Glutamatergic neuron (in vitro differentiated cells): ENCODE measurements at regions not wholly inside any gene's neighbourhood (a gene's known extent, or its start where the extent isn't known, plus 50 kb on each side); places are given as distances from the start of the nearest gene placed in this dataset.

Source experiments
- DNase-seq: peaks from one replicate; pipeline ENCODE4 v3.0.0; 2022
- H3K27ac Mint-ChIP-seq: one replicate; pipeline ENCODE4 v1.8.0; 2020; ENCODE audit warnings: mild to moderate bottlenecking, mixed read lengths, inconsistent platforms; ENCODE audit not compliant: unreplicated experiment
- H3K27me3 Mint-ChIP-seq: one replicate; pipeline ENCODE4 v1.8.0; 2020; ENCODE audit warnings: mild to moderate bottlenecking, moderate library complexity, mixed read lengths, inconsistent platforms; ENCODE audit not compliant: unreplicated experiment
- H3K36me3 Mint-ChIP-seq: one replicate; pipeline ENCODE4 v1.8.0; 2020; ENCODE audit warnings: mild to moderate bottlenecking, mixed read lengths, inconsistent platforms; ENCODE audit not compliant: unreplicated experiment
- H3K4me1 Mint-ChIP-seq: one replicate; pipeline ENCODE4 v1.8.0; 2020; ENCODE audit warnings: mild to moderate bottlenecking, low read depth, mixed read lengths, inconsistent platforms; ENCODE audit not compliant: unreplicated experiment
- H3K4me3 Mint-ChIP-seq: one replicate; pipeline ENCODE4 v1.8.0; 2020; ENCODE audit warnings: mild to moderate bottlenecking, mixed read lengths, inconsistent platforms; ENCODE audit not compliant: unreplicated experiment
- H3K9me3 Mint-ChIP-seq: one replicate; pipeline ENCODE4 v1.8.0; 2020; ENCODE audit warnings: mild to moderate bottlenecking, moderate library complexity, mixed read lengths, inconsistent platforms; ENCODE audit not compliant: unreplicated experiment
- TF ChIP-seq, protein P1 (sequence below): fragments of 200-600 bp; sonication (generic); IDR thresholded peaks from one replicate; pipeline ENCODE4 v1.5.0; 2021; ENCODE audit not compliant: partially characterized antibody, unreplicated experiment

DNA sequence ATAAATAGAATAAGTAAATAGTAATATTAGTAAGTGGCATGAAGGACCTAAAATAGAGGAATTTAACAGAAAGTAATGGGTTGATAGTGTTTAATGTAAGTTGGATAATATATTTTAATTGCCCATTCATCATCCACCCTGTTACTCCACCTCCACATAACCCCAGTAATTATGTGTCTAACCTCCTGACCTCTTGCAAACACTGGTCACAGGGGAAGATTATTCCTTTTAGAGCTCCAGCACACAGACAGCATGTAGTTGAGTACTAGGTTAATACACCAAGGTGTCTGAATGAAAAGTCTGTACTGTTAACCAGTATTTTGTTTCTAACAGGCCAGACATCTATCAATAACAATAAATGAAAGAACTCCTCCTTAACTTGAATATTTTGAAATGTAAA lies 92.4 kb upstream of the EYS start:
- TF ChIP-seq, protein P1, sequence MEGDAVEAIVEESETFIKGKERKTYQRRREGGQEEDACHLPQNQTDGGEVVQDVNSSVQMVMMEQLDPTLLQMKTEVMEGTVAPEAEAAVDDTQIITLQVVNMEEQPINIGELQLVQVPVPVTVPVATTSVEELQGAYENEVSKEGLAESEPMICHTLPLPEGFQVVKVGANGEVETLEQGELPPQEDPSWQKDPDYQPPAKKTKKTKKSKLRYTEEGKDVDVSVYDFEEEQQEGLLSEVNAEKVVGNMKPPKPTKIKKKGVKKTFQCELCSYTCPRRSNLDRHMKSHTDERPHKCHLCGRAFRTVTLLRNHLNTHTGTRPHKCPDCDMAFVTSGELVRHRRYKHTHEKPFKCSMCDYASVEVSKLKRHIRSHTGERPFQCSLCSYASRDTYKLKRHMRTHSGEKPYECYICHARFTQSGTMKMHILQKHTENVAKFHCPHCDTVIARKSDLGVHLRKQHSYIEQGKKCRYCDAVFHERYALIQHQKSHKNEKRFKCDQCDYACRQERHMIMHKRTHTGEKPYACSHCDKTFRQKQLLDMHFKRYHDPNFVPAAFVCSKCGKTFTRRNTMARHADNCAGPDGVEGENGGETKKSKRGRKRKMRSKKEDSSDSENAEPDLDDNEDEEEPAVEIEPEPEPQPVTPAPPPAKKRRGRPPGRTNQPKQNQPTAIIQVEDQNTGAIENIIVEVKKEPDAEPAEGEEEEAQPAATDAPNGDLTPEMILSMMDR = no peak
- Mint-ChIP-seq H3K4me1 (peaks cover 6% of the 10 kb centered on the region), H3K36me3 (no peaks in the 10 kb centered on the region), H3K4me3 (no peak overlapping the region), H3K9me3 (no peaks in the 10 kb centered on the region), H3K27ac (no peak overlapping the region), H3K27me3 (no peaks in the 10 kb centered on the region)
- DNase-seq = no peak

- no peak overlapping the region for H3K27ac Mint-ChIP-seq
- H3K4me1 Mint-ChIP-seq = peaks cover 6% of the 10 kb centered on the region
- no peak for DNase-seq
- no peak overlapping the region for H3K4me3 Mint-ChIP-seq
- H3K27me3 Mint-ChIP-seq = no peaks in the 10 kb centered on the region
- H3K36me3 Mint-ChIP-seq = no peaks in the 10 kb centered on the region
- H3K9me3 Mint-ChIP-seq = no peaks in the 10 kb centered on the region
- TF ChIP-seq, protein P1 = no peak
These were observed 91.4 kb upstream of the EYS start for GRCh38 chr6:65798280-65799014.

GRCh38 chr6:65790666-65791065 lies 83.6 kb upstream of the EYS start:
- TF ChIP-seq, protein P1 = no peak
- Mint-ChIP-seq H3K36me3 (peaks cover 6% of the 10 kb centered on the region), H3K4me3 (no peak overlapping the region), H3K27ac (no peak overlapping the region), H3K4me1 (no peaks in the 10 kb centered on the region), H3K27me3 (peaks cover 1% of the 10 kb centered on the region), H3K9me3 (no peaks in the 10 kb centered on the region)
- DNase-seq = no peak

GRCh38 chr6:65787787-65788186 lies 80.8 kb upstream of the EYS start:
- TF ChIP-seq, protein P1 = no peak
- peaks cover 1% of the 10 kb centered on the region for H3K27me3 Mint-ChIP-seq
- H3K4me1 Mint-ChIP-seq = no peaks in the 10 kb centered on the region
- no peaks in the 10 kb centered on the region for H3K9me3 Mint-ChIP-seq
- no peak for DNase-seq
- no peak overlapping the region for H3K4me3 Mint-ChIP-seq
- H3K36me3 Mint-ChIP-seq = peaks cover 6% of the 10 kb centered on the region
- no peak overlapping the region for H3K27ac Mint-ChIP-seq

DNA sequence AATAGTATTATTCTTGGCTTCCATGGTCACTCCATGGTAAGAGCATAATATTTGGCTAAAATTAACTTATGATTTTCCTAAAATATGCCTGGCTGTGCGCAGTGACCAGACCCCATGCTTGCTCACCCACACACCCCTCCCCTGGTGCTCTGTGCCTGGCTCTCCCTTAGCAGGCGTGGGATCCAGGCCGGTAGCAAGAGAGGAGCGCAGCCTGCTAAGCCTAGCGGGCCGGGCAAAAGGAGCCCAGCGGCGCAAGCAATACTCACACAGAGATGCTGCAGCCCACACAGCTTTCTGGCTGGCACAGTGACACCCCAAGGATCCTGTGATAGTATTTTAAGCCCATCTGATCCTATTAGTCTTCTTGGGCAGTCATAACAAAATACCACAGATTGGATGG lies 79.8 kb upstream of the EYS start:
- Mint-ChIP-seq H3K4me3 (no peak overlapping the region), H3K4me1 (no peaks in the 10 kb centered on the region), H3K9me3 (no peaks in the 10 kb centered on the region), H3K27me3 (peaks cover 1% of the 10 kb centered on the region), H3K36me3 (peaks cover 6% of the 10 kb centered on the region), H3K27ac (no peak overlapping the region)
- no peak for DNase-seq
- TF ChIP-seq, protein P1 = no peak
